Mononuclear cell (primary cell): ENCODE measurements at regions not wholly inside any gene's neighbourhood (a gene's known extent, or its start where the extent isn't known, plus 50 kb on each side); places are given as distances from the start of the nearest gene placed in this dataset.

Experiments used
- H3K27me3 ChIP-seq: 2 replicates; pipeline ENCODE4 v1.6.0; 2011; ENCODE audit warnings: low read length, control low read depth; ENCODE audit not compliant: insufficient read depth
- H3K4me1 ChIP-seq: 2 replicates; pipeline ENCODE4 v1.5.1; 2011; ENCODE audit warnings: mild to moderate bottlenecking, low read length, control low read depth; ENCODE audit not compliant: insufficient read depth
- H3K4me3 ChIP-seq: 2 replicates; pipeline ENCODE4 v1.5.1; 2011; ENCODE audit warnings: mild to moderate bottlenecking, low read length, moderate library complexity
- H3K9me3 ChIP-seq: 2 replicates; pipeline ENCODE4 v1.5.1; 2011; ENCODE audit warnings: low read depth, mild to moderate bottlenecking, control low read depth, low read length

GRCh38 chr2:3071685-3072263, 305.8 kb downstream of the EIPR1 start:
- Histone ChIP-seq H3K4me1 (no peaks in the 10 kb centered on the region), H3K9me3 (no peaks in the 10 kb centered on the region), H3K27me3 (no peaks in the 10 kb centered on the region), H3K4me3 (no peak overlapping the region)

- H3K4me1 ChIP-seq, result no peaks in the 10 kb centered on the region
- no peak overlapping the region for H3K4me3 ChIP-seq
- H3K27me3 ChIP-seq, result no peaks in the 10 kb centered on the region
- no peaks in the 10 kb centered on the region for H3K9me3 ChIP-seq
These were observed 310.8 kb downstream of the EIPR1 start for GRCh38 chr2:3066831-3067230.

GRCh38 chr2:3065928-3066327, 311.7 kb downstream of the EIPR1 start:
- Histone ChIP-seq H3K4me3 (no peak overlapping the region), H3K4me1 (no peaks in the 10 kb centered on the region), H3K9me3 (no peaks in the 10 kb centered on the region), H3K27me3 (no peaks in the 10 kb centered on the region)

GRCh38 chr2:3062476-3063260, 314.9 kb downstream of the EIPR1 start:
- Histone ChIP-seq H3K27me3 (no peaks in the 10 kb centered on the region), H3K4me1 (no peaks in the 10 kb centered on the region), H3K9me3 (no peaks in the 10 kb centered on the region), H3K4me3 (no peak overlapping the region)

GRCh38 chr2:3060049-3060448, 317.6 kb downstream of the EIPR1 start:
- Histone ChIP-seq H3K27me3 (no peaks in the 10 kb centered on the region), H3K9me3 (no peaks in the 10 kb centered on the region)

GRCh38 chr2:3059141-3059925, 318.3 kb downstream of the EIPR1 start:
- Histone ChIP-seq H3K4me3 (no peak overlapping the region), H3K27me3 (no peaks in the 10 kb centered on the region), H3K4me1 (no peaks in the 10 kb centered on the region), H3K9me3 (no peaks in the 10 kb centered on the region)

More at GRCh38 chr2:3060049-3060448, 317.6 kb downstream of the EIPR1 start:
- Histone ChIP-seq H3K4me3 (no peak overlapping the region), H3K4me1 (no peaks in the 10 kb centered on the region)

- H3K4me1 ChIP-seq, result no peaks in the 10 kb centered on the region
- H3K4me3 ChIP-seq, result no peak overlapping the region
- H3K27me3 ChIP-seq, result no peaks in the 10 kb centered on the region
- no peaks in the 10 kb centered on the region for H3K9me3 ChIP-seq
These were observed 323.6 kb downstream of the EIPR1 start for GRCh38 chr2:3054066-3054465.

GRCh38 chr2:3051266-3051665, 326.4 kb downstream of the EIPR1 start:
- H3K9me3 ChIP-seq, result no peaks in the 10 kb centered on the region
- no peaks in the 10 kb centered on the region for H3K27me3 ChIP-seq
- H3K4me1 ChIP-seq, result no peaks in the 10 kb centered on the region
- H3K4me3 ChIP-seq, result no peak overlapping the region

- H3K4me1 ChIP-seq, result no peaks in the 10 kb centered on the region
- H3K27me3 ChIP-seq, result no peaks in the 10 kb centered on the region
- no peak overlapping the region for H3K4me3 ChIP-seq
- no peaks in the 10 kb centered on the region for H3K9me3 ChIP-seq
These were observed 331.3 kb downstream of the EIPR1 start for GRCh38 chr2:3046170-3046865.

- Histone ChIP-seq H3K4me1 (no peaks in the 10 kb centered on the region), H3K4me3 (no peak overlapping the region), H3K9me3 (no peaks in the 10 kb centered on the region), H3K27me3 (no peaks in the 10 kb centered on the region)
These were observed 332.2 kb downstream of the EIPR1 start for GRCh38 chr2:3045318-3045921.

GRCh38 chr2:3044587-3045317, 332.9 kb downstream of the EIPR1 start:
- no peak overlapping the region for H3K4me3 ChIP-seq
- H3K27me3 ChIP-seq, result no peaks in the 10 kb centered on the region
- no peaks in the 10 kb centered on the region for H3K9me3 ChIP-seq
- no peaks in the 10 kb centered on the region for H3K4me1 ChIP-seq

- no peaks in the 10 kb centered on the region for H3K4me1 ChIP-seq
- no peaks in the 10 kb centered on the region for H3K27me3 ChIP-seq
- H3K4me3 ChIP-seq, result no peak overlapping the region
- H3K9me3 ChIP-seq, result no peaks in the 10 kb centered on the region
These were observed 333.9 kb downstream of the EIPR1 start for GRCh38 chr2:3043726-3044125.

GRCh38 chr2:3042601-3043585, 334.7 kb downstream of the EIPR1 start:
- no peaks in the 10 kb centered on the region for H3K27me3 ChIP-seq
- H3K4me1 ChIP-seq, result no peaks in the 10 kb centered on the region
- no peak overlapping the region for H3K4me3 ChIP-seq
- no peaks in the 10 kb centered on the region for H3K9me3 ChIP-seq
